K562 (cell line): ENCODE measurements at regions not wholly inside any gene's neighbourhood (a gene's known extent, or its start where the extent isn't known, plus 50 kb on each side); places are given as distances from the start of the nearest gene placed in this dataset.

ENCODE experiments used
- ATAC-seq: fragments of 200-7000 bp; cut with Tn5 transposase; 3 replicates; pipeline ENCODE4 v1.9.1; 2020; ENCODE audit warnings: moderate library complexity
- BruUV-seq: library from RNA; stranded (reverse); fragments of 400-500 nt; replicated peaks from 2 replicates; lab custom pipeline; 2021; lab: Mats Ljungman, UMichigan
- CTCF ChIA-PET: fragments of 300-600 bp; formaldehyde crosslinking; extraction: SDS; loops from one replicate; lab custom pipeline; 2021; ENCODE audit warnings: low intra/inter-chr PET ratio; lab: Yijun Ruan, JAX
- POLR2A ChIA-PET: fragments of 300-600, 350-650 bp; sonication (Branson Sonifier 250); formaldehyde crosslinking; extraction: SDS; loops from one replicate; lab custom pipeline; 2021; ENCODE audit warnings: antibody characterized with exemption, inconsistent platforms; lab: Yijun Ruan, JAX
- DNase-seq, 4 experiments: peaks; one replicate each; pipeline versions ENCODE4 v3.0.0 to v3.0.0-alpha.2; 2011 to 2018; ENCODE audit warnings: low spot score in 3 of 4, mixed read lengths in 3 of 4; ENCODE audit errors: extremely low read depth in 1 of 4
- FAIRE-seq: peaks from 2 replicates; lab custom pipeline; 2011; peaks lifted over from hg19 to GRCh38; lab: Jason Lieb, UNC
- H2AFZ ChIP-seq: 2 replicates; pipeline ENCODE4 v1.6.0; 2011; ENCODE audit warnings: low read depth, low read length, control low read depth, inconsistent platforms
- H3K27ac ChIP-seq: fragments of 200-600 bp; 3 replicates; pipeline ENCODE4 v1.8.0; 2011; ENCODE audit warnings: low read depth, mild to moderate bottlenecking, control low read depth, inconsistent platforms, low read length, moderate library complexity, mixed read lengths; ENCODE audit errors: extremely low read depth
- H3K27me3 ChIP-seq, 2 experiments: fragments of 300-600 bp in 1 of 2; 2 replicates in 1 of 2; 3 replicates in 1 of 2; pipeline versions ENCODE4 v1.6.0 to v1.8.0; 2011; ENCODE audit warnings: inconsistent platforms in 2 of 2, low read length in 2 of 2, mild to moderate bottlenecking in 1 of 2, mixed read lengths in 1 of 2, moderate library complexity in 1 of 2; ENCODE audit not compliant: control insufficient read depth in 2 of 2, insufficient read depth in 2 of 2
- H3K36me3 ChIP-seq: fragments of 300-600 bp; 3 replicates; pipeline ENCODE4 v1.8.0; 2011; ENCODE audit warnings: mild to moderate bottlenecking, low read length, inconsistent platforms; ENCODE audit not compliant: control insufficient read depth, insufficient read depth
- H3K4me1 ChIP-seq, 2 experiments: fragments of 200-600 bp in 1 of 2; replicated peaks in 1 of 2; 2 replicates in 1 of 2; 3 replicates in 1 of 2; pipeline versions ENCODE4 v1.5.1 to v1.8.0; 2011; ENCODE audit warnings: inconsistent platforms in 2 of 2, low read length in 2 of 2, mild to moderate bottlenecking in 1 of 2, mixed read lengths in 1 of 2, moderate library complexity in 1 of 2; ENCODE audit not compliant: control insufficient read depth in 2 of 2, insufficient read depth in 2 of 2
- H3K4me2 ChIP-seq: 2 replicates; pipeline ENCODE4 v1.6.1; 2011; ENCODE audit warnings: low read length, control low read depth, inconsistent platforms, mixed read lengths; ENCODE audit not compliant: insufficient read depth
- H3K4me3 ChIP-seq: fragments of 200-600 bp; sonication (generic), shearing (Covaris generic); 2 replicates; pipeline ENCODE4 v1.5.1; 2016; ENCODE audit warnings: control low read depth, inconsistent platforms
- H3K79me2 ChIP-seq: fragments of 200-600 bp; 3 replicates; pipeline ENCODE4 v1.8.0; 2011; ENCODE audit warnings: low read length, inconsistent platforms; ENCODE audit not compliant: control insufficient read depth, insufficient read depth
- H3K9ac ChIP-seq, 2 experiments: 2 replicates each; pipeline versions ENCODE4 v1.6.0 to v1.6.1; 2011; ENCODE audit warnings: low read depth in 2 of 2, low read length in 2 of 2, control low read depth in 1 of 2, inconsistent platforms in 1 of 2, mild to moderate bottlenecking in 1 of 2, mixed read lengths in 1 of 2; ENCODE audit not compliant: insufficient read depth in 1 of 2
- H3K9me1 ChIP-seq: one replicate; pipeline ENCODE4 v1.6.0; 2011; ENCODE audit warnings: inconsistent platforms, mild to moderate bottlenecking, low read length, moderate library complexity; ENCODE audit not compliant: control insufficient read depth, insufficient read depth
- H3K9me3 ChIP-seq: replicated peaks from 2 replicates; pipeline ENCODE4 v1.5.1; 2011; ENCODE audit warnings: low read depth, low read length, inconsistent platforms; ENCODE audit not compliant: control insufficient read depth, insufficient read depth
- H4K20me1 ChIP-seq: replicated peaks from 2 replicates; pipeline ENCODE4 v1.6.1; 2011; ENCODE audit warnings: low read length, inconsistent platforms, mixed read lengths; ENCODE audit not compliant: control insufficient read depth, insufficient read depth
- C11orf30 ChIP-seq: fragments of 450-650 bp; IDR thresholded peaks from 2 replicates; pipeline ENCODE4 v1.6.1; 2016; ENCODE audit warnings: low read depth, mild to moderate bottlenecking
- GTF2F1 ChIP-seq: IDR thresholded peaks from 2 replicates; pipeline ENCODE4 v1.6.1; 2011; ENCODE audit warnings: low read depth, low read length, improper control_type of control experiment
- IFI16 ChIP-seq: fragments of 250-450 bp; sonication (Bioruptor Pico); IDR thresholded peaks from 2 replicates; pipeline ENCODE4 v2.1.2; 2022; ENCODE audit warnings: mild to moderate bottlenecking, inconsistent platforms
- MTA1 ChIP-seq: fragments of 450-650 bp; IDR thresholded peaks from 2 replicates; pipeline ENCODE4 v1.6.1; 2017; ENCODE audit warnings: borderline replicate concordance
- RCOR1 ChIP-seq, 2 experiments: IDR thresholded peaks; 2 replicates each; pipeline ENCODE4 v1.6.1; 2012; ENCODE audit warnings: low read depth in 2 of 2, low read length in 2 of 2, borderline replicate concordance in 1 of 2, improper control_type of control experiment in 1 of 2
- ZNF197 ChIP-seq: fragments of 200-800 bp; sonication (Bioruptor generic); IDR thresholded peaks from 2 replicates; pipeline ENCODE4 v1.6.1; 2016; ENCODE audit warnings: low read depth, missing genetic modification characterization, missing compliant biosample characterization
- ZNF24 ChIP-seq: fragments of 450-650 bp; IDR thresholded peaks from 2 replicates; pipeline ENCODE4 v1.6.1; 2016
- ZNF384 ChIP-seq: IDR thresholded peaks from 2 replicates; pipeline ENCODE4 v1.6.1; 2012; ENCODE audit warnings: low read depth, low read length, improper control_type of control experiment
- ZNF431 ChIP-seq: sonication (generic); formaldehyde crosslinking; IDR thresholded peaks from 2 replicates; pipeline ENCODE4 v1.8.0; 2022; ENCODE audit warnings: mild to moderate bottlenecking, missing genetic modification reagents
- ZNF780A ChIP-seq: fragments of 250-450 bp; sonication (Bioruptor Pico); IDR thresholded peaks from 2 replicates; pipeline ENCODE4 v1.5.0; 2021; ENCODE audit warnings: mild to moderate bottlenecking
- WGBS: fragments of 100-300 bp; shearing (Covaris generic); methylation state at CpG from one replicate; pipeline ENCODE4 v1.1.6; 2016; ENCODE audit warnings: low coverage, mixed read lengths; ENCODE audit not compliant: insufficient coverage; ENCODE audit errors: missing lambda C conversion rate; 5-methylcytosine and 5-hydroxymethylcytosine counted together
- in situ Hi-C: fragments of 300-500 bp; cut with MboI; formaldehyde crosslinking; loops from 4 replicates; pipeline ENCODE4 v1.15.0; 2018; ENCODE audit warnings: inconsistent platforms, mixed read lengths
- intact Hi-C: fragments of 100-400 bp; cut with micrococcal nuclease; formaldehyde crosslinking; loops from 2 replicates; pipeline ENCODE4 v1.14.2; 2022
- TF ChIP-seq, protein P1 (sequence below): sonication (generic); formaldehyde crosslinking; IDR thresholded peaks from 2 replicates; pipeline ENCODE4 v1.8.0; 2022; ENCODE audit warnings: missing genetic modification reagents, mild to moderate bottlenecking, borderline replicate concordance
- TF ChIP-seq, protein P2 (sequence below): fragments of 250-450 bp; sonication (Bioruptor Pico); IDR thresholded peaks from 2 replicates; pipeline ENCODE4 v1.8.0; 2022; ENCODE audit warnings: moderate library complexity, mild to moderate bottlenecking, inconsistent platforms
- TF ChIP-seq, protein P3 (sequence below): fragments of 450-650 bp; IDR thresholded peaks from 2 replicates; pipeline ENCODE4 v1.6.1; 2016
- TF ChIP-seq, protein P4 (sequence below): fragments of 150-350 bp; conservative IDR thresholded peaks from 2 replicates; pipeline ENCODE4 v1.6.1; 2014; ENCODE audit warnings: low read length
- TF ChIP-seq, protein P5 (sequence below): fragments of 450-650 bp; formaldehyde crosslinking; IDR thresholded peaks from 2 replicates; pipeline ENCODE4 v1.4.0; 2020; ENCODE audit warnings: mild to moderate bottlenecking, mixed read lengths

DNA sequence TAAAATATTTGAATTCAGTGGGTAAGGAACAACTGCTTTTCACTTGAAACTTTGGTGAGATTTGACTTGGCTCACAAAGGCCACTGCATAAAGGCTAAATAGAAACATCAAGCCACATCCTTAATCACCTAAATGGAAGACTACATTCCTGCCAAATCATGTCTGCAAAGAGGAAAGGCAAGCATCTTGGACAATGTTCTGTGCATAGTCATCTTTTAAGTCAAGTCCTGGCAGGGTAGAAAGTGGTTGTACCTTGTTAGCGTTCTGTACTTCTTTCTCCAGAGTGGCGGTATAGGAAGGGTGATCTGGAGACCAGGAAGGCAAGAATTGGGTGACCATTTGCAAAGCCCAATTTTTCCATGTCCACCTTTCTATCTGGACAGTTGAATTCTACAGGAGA is 121.4 kb upstream of the SLC14A2 start:
- Histone ChIP-seq H3K4me2 (no peak overlapping the region), H3K27ac (no peak overlapping the region), H3K27me3 (no peaks in the 10 kb centered on the region), H3K36me3 (no peaks in the 10 kb centered on the region), H3K9me3 (no peaks in the 10 kb centered on the region), H3K4me3 (no peak overlapping the region), H3K9ac (no peak overlapping the region), H3K79me2 (no peaks in the 10 kb centered on the region), H3K9me1 (no peaks in the 10 kb centered on the region), H4K20me1 (no peaks in the 10 kb centered on the region), H2AFZ (no peak overlapping the region), H3K4me1 (no peaks in the 10 kb centered on the region)
- FAIRE-seq: no peak
- 0% methylated on average over 2 of the region's 2 CpGs for WGBS
- ChIA-PET POLR2A (no interaction called here), CTCF (no interaction called here)
- in situ Hi-C loops (no loop called here), intact Hi-C loops (no loop called here)
- no TSS peak for BruUV-seq
- no peak for DNase-seq
- TF ChIP-seq ZNF24: no peak
- TF ChIP-seq, protein P1, sequence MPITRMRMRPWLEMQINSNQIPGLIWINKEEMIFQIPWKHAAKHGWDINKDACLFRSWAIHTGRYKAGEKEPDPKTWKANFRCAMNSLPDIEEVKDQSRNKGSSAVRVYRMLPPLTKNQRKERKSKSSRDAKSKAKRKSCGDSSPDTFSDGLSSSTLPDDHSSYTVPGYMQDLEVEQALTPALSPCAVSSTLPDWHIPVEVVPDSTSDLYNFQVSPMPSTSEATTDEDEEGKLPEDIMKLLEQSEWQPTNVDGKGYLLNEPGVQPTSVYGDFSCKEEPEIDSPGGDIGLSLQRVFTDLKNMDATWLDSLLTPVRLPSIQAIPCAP: no peak
- TF ChIP-seq ZNF197: no peak
- TF ChIP-seq, protein P2, sequence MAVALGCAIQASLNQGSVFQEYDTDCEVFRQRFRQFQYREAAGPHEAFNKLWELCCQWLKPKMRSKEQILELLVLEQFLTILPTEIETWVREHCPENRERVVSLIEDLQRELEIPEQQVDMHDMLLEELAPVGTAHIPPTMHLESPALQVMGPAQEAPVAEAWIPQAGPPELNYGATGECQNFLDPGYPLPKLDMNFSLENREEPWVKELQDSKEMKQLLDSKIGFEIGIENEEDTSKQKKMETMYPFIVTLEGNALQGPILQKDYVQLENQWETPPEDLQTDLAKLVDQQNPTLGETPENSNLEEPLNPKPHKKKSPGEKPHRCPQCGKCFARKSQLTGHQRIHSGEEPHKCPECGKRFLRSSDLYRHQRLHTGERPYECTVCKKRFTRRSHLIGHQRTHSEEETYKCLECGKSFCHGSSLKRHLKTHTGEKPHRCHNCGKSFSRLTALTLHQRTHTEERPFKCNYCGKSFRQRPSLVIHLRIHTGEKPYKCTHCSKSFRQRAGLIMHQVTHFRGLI (CRISPR knock-in tag): no peak
- TF ChIP-seq, protein P3, sequence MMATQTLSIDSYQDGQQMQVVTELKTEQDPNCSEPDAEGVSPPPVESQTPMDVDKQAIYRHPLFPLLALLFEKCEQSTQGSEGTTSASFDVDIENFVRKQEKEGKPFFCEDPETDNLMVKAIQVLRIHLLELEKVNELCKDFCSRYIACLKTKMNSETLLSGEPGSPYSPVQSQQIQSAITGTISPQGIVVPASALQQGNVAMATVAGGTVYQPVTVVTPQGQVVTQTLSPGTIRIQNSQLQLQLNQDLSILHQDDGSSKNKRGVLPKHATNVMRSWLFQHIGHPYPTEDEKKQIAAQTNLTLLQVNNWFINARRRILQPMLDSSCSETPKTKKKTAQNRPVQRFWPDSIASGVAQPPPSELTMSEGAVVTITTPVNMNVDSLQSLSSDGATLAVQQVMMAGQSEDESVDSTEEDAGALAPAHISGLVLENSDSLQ: no peak
- TF ChIP-seq, protein P4, sequence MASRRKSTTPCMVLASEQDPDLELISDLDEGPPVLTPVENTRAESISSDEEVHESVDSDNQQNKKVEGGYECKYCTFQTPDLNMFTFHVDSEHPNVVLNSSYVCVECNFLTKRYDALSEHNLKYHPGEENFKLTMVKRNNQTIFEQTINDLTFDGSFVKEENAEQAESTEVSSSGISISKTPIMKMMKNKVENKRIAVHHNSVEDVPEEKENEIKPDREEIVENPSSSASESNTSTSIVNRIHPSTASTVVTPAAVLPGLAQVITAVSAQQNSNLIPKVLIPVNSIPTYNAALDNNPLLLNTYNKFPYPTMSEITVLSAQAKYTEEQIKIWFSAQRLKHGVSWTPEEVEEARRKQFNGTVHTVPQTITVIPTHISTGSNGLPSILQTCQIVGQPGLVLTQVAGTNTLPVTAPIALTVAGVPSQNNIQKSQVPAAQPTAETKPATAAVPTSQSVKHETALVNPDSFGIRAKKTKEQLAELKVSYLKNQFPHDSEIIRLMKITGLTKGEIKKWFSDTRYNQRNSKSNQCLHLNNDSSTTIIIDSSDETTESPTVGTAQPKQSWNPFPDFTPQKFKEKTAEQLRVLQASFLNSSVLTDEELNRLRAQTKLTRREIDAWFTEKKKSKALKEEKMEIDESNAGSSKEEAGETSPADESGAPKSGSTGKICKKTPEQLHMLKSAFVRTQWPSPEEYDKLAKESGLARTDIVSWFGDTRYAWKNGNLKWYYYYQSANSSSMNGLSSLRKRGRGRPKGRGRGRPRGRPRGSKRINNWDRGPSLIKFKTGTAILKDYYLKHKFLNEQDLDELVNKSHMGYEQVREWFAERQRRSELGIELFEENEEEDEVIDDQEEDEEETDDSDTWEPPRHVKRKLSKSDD: no peak
- no peak for TF ChIP-seq GTF2F1
- no peak for TF ChIP-seq IFI16 (CRISPR knock-in tag)
- TF ChIP-seq MTA1: no peak
- TF ChIP-seq ZNF780A (CRISPR knock-in tag): no peak
- no peak for TF ChIP-seq ZNF431 (CRISPR knock-in tag)
- no peak for TF ChIP-seq C11orf30
- TF ChIP-seq, protein P5, sequence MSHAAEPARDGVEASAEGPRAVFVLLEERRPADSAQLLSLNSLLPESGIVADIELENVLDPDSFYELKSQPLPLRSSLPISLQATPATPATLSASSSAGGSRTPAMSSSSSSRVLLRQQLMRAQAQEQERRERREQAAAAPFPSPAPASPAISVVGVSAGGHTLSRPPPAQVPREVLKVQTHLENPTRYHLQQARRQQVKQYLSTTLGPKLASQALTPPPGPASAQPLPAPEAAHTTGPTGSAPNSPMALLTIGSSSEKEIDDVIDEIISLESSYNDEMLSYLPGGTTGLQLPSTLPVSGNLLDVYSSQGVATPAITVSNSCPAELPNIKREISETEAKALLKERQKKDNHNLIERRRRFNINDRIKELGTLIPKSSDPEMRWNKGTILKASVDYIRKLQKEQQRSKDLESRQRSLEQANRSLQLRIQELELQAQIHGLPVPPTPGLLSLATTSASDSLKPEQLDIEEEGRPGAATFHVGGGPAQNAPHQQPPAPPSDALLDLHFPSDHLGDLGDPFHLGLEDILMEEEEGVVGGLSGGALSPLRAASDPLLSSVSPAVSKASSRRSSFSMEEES (CRISPR knock-in tag): no peak
- no peak for TF ChIP-seq RCOR1 (IDR thresholded peaks at IDR 0.05; ENCODE audit: borderline replicate concordance in 1 of 2, low read depth in 2 of 2, low read length in 2 of 2)
- TF ChIP-seq ZNF384: no peak
- no peak for ATAC-seq
